ENCODE measurements at regions not wholly inside any gene's neighbourhood (a gene's known extent, or its start where the extent isn't known, plus 50 kb on each side); places are given as distances from the start of the nearest gene placed in this dataset.

GRCh38 chrX:23592741-23593140, 74.6 kb upstream of the PRDX4 start (continued):
- TF ChIP-seq ZNF462 (CRISPR knock-in tag; IDR thresholded peaks at IDR 0.05) (no peak), CTCF (conservative IDR thresholded peaks at IDR 0.05; ENCODE audit: low read depth in 2 of 2) (no peak), STAT1 (IDR thresholded peaks at IDR 0.05; ENCODE audit: unreplicated experiment) (no peak), EZH2phosphoT487 (IDR thresholded peaks at IDR 0.05; ENCODE audit: unreplicated experiment) (no peak)

DNA sequence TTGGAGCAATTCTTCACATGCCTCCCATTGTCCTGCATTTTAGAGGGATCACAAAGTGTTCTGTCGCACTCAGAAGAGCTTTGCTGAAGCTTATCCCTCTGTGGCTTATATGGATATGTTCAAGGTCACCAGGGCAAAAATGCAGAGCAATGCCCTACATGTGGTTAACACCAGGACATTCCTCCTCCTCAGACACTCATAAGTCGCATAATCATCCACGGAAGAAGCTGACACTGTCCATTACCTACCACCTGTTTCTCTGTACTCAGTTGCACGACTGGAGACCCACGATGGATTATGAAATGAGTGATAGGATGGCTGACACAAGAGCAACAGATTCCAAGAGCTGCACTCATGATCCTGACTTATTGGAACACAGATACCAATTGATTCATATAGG, 68.7 kb upstream of the PRDX4 start:
- Histone ChIP-seq H3K27me3 (ENCODE audit: insufficient read depth) (no peaks in the 10 kb centered on the region), H3K27ac (ENCODE audit: low read depth) (no peak overlapping the region), H3K36me3 (ENCODE audit: insufficient read depth) (no peaks in the 10 kb centered on the region), H3K79me2 (replicated peaks; ENCODE audit: insufficient read depth) (no peaks in the 10 kb centered on the region), H2AFZ (no peak overlapping the region), H3F3A (replicated peaks; ENCODE audit: low read depth) (no peaks in the 10 kb centered on the region), H3K4me1 (ENCODE audit: insufficient read depth) (no peaks in the 10 kb centered on the region), H3K4me3 (no peak overlapping the region), H3K9me2 (ENCODE audit: insufficient read depth) (no peaks in the 10 kb centered on the region), H3K4me2 (no peak overlapping the region), H4K20me1 (replicated peaks; ENCODE audit: insufficient read depth) (no peaks in the 10 kb centered on the region)
- no peaks in the 10 kb centered on the region for H3K36me3 Mint-ChIP-seq (ENCODE audit: low read depth)
- H3K9me3 Mint-ChIP-seq: no peaks in the 10 kb centered on the region
- H3K27me3 Mint-ChIP-seq (ENCODE audit: insufficient read depth, low read depth, poor library complexity): peaks cover 3% of the 10 kb centered on the region
- ATAC-seq (no peak), DNase-seq (ENCODE audit: low spot score) (no peak)
- no peak overlapping the region for H3K4me3 Mint-ChIP-seq
- H3K27ac Mint-ChIP-seq: no peak overlapping the region
- no peaks in the 10 kb centered on the region for H3K4me1 Mint-ChIP-seq
- TF ChIP-seq EZH2 (IDR thresholded peaks at IDR 0.05; ENCODE audit: low read depth, unreplicated experiment) (no peak), STAT1 (IDR thresholded peaks at IDR 0.05; ENCODE audit: unreplicated experiment) (no peak), EZH2phosphoT487 (IDR thresholded peaks at IDR 0.05; ENCODE audit: unreplicated experiment) (no peak), CTCF (conservative IDR thresholded peaks at IDR 0.05; ENCODE audit: low read depth in 2 of 2) (no peak), REST (IDR thresholded peaks at IDR 0.05; ENCODE audit: unreplicated experiment) (no peak), JUNB (IDR thresholded peaks at IDR 0.05; ENCODE audit: unreplicated experiment) (no peak), CREB1 (CRISPR knock-in tag; IDR thresholded peaks at IDR 0.05; ENCODE audit: low read depth) (no peak), ZNF331 (CRISPR knock-in tag; IDR thresholded peaks at IDR 0.05; ENCODE audit: low read depth) (no peak), ETS1 (IDR thresholded peaks at IDR 0.05) (no peak)
